ENCODE measurements at regions not wholly inside any gene's neighbourhood (a gene's known extent, or its start where the extent isn't known, plus 50 kb on each side); places are given as distances from the start of the nearest gene placed in this dataset.

DNA sequence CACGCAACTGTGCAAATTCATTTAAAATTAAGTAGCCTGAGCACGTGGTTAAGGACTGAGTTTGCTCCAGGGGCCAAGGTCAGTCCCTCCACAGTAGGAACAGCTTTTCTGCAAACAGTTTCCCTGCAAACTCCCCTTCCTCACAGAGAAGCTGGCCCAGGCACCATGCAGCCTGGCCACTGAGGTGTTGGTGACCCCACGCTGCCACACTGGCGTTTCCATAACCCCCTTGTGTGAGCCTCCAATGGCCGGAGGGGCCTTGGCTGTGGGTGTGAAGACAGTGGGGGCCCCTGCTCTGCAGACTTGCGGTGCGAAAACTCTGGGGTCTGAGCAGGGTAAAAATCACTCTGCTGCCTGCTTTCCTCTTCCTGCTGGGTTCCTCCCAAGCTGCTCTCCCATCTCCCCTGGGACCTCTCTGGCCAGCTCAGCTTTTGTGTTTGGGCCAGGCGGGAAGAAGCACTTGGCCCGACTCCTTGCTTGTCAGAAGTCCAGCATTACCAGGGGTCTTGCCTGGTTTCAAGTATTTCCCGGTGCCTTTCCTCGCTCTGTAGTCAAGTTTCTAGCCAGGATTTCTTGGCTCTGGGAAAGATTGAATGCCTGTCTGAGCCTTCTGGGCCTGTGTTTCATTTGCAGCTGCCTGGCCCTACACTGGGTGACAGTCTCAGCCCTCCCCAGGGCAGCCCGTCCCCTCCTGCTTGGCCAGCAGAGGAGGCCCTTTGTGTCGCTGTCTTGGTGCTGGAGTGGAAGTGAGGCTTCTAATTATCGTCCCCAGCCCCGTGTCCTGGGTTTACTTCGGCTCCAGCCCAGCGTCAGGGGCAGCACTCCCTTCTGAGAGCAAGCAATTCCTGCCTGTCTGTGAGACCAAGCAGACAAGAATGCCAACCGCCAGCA lies 131.4 kb upstream of the SLC1A4 start:
- no peak overlapping the region for H3K4me3 ChIP-seq (ENCODE audit: low read depth, low read length)
- DNase-seq (ENCODE audit: low read depth), result no peak
- TF ChIP-seq, protein P1, sequence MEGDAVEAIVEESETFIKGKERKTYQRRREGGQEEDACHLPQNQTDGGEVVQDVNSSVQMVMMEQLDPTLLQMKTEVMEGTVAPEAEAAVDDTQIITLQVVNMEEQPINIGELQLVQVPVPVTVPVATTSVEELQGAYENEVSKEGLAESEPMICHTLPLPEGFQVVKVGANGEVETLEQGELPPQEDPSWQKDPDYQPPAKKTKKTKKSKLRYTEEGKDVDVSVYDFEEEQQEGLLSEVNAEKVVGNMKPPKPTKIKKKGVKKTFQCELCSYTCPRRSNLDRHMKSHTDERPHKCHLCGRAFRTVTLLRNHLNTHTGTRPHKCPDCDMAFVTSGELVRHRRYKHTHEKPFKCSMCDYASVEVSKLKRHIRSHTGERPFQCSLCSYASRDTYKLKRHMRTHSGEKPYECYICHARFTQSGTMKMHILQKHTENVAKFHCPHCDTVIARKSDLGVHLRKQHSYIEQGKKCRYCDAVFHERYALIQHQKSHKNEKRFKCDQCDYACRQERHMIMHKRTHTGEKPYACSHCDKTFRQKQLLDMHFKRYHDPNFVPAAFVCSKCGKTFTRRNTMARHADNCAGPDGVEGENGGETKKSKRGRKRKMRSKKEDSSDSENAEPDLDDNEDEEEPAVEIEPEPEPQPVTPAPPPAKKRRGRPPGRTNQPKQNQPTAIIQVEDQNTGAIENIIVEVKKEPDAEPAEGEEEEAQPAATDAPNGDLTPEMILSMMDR (conservative IDR thresholded peaks at IDR 0.05; ENCODE audit: low read depth, low read length), result no peak

DNA sequence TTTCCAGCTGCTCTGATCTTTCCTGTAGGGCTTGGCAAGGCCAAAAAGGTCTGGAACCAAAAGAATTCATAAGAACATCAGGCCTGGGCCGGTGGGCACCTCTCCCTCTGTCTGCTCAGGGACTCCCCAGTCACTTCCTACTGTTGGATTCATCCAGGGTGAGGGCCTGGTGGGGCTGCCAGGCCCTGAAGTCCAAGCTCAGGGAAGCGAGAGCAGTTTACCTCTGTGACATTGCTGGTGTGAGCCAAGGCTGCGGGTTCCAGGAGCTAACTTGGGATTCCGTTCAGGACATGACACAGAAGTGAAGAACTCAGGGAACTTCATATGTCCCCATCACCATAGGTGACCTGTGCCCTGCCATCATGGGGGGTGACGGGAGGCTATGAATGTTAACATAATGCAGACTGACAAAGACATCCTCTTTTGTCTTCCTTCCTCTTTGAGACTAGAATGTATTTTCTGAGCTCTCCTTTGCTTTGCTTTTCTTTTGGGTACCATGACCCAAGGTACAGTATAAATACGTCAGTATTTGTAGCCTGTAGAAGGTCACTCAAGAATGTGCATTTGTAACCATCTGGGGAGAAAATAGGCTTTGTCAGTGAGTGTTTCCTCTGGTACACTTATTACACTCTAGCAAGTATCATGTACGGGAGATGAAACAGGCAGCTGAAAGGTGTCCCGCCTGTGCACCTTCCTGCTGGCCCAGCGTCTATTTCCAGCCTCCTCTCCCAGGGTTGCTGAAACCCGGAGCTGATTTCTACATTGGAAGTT lies 130.5 kb upstream of the SLC1A4 start:
- H3K4me3 ChIP-seq (ENCODE audit: low read depth, low read length), result peak overlapping the region; percentile 42
- TF ChIP-seq, protein P1 (conservative IDR thresholded peaks at IDR 0.05; ENCODE audit: low read depth, low read length), result no peak
- DNase-seq (ENCODE audit: low read depth), result no peak

DNA sequence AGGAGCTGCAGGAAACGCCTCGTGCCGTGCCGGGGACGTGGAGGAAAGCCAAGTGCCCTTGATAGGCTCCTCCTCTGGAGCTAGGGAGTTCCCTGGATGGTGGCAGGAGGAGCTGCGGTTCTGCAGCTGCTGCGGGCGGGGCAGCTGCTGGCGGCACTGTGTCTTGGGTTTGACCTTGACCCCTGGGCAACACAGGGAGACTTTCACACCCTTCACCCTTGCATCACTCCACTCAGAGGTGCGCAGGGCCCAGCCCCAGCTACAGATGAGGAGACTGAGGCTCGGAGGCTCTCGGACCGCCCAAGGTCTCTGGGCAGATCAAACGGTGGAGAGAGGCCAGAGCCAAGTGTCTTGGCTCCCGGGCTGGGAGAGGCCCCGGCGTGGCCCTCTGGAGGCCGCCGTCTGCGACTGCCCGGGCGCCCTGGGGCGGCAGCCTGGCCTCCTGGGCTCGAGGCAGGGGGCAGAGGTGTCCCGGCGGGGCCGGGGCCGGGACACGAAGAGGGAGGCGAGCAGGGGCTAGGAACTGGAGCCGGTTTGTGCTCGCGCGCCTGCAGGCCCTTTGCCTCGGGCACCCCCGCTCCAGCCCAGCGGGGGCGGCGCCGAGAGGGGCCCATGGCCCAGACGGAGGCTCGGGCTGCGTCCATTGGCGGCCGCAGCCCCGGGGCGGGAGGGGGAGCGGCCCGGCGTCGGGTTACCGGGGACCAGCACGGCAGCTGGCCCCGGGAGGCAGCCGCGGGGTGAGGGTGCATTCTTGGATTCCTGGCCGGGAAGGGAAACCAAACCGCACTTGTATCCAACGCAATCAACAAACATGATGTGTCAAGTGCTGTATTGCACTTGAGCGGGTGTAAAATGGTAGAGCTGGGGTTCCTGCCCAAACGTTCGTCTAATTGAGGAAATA lies 129.6 kb upstream of the SLC1A4 start:
- TF ChIP-seq, protein P1 (conservative IDR thresholded peaks at IDR 0.05; ENCODE audit: low read depth, low read length), result no peak
- peak overlapping the region; percentile 42 for H3K4me3 ChIP-seq (ENCODE audit: low read depth, low read length)
- peak; percentile 50 for DNase-seq (ENCODE audit: low read depth)

DNA sequence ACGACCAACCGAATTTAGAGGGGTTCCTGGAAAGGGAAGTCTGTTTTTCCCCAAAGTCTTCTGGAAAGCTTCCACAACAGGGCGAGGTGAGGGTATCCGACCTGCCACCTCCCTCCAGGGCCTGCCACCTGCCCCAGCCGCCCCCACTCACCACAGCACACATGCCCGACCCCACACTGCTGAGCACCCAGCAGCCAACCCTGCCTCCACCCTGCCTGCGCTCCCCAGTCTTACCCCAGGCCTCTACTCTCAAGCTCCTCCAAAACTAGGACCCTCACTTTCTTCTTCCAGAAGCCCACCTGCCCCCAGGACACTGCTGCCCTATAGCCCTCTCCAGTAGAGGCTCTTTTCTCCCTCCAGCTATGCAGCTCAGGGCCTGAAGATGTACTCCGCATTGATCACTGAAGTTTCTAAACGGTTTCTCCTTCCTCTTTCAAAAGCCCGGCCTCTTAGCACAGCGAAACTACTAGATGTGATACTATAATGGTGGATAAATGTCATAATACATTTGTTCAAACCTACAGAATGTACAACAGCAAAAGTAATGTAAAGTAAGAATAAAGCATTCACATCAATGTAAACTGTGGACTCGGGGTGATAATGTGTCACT lies 128.8 kb upstream of the SLC1A4 start:
- H3K4me3 ChIP-seq (ENCODE audit: low read depth, low read length), result no peak overlapping the region
- no peak for DNase-seq (ENCODE audit: low read depth)
- TF ChIP-seq, protein P1 (conservative IDR thresholded peaks at IDR 0.05; ENCODE audit: low read depth, low read length), result no peak

DNA sequence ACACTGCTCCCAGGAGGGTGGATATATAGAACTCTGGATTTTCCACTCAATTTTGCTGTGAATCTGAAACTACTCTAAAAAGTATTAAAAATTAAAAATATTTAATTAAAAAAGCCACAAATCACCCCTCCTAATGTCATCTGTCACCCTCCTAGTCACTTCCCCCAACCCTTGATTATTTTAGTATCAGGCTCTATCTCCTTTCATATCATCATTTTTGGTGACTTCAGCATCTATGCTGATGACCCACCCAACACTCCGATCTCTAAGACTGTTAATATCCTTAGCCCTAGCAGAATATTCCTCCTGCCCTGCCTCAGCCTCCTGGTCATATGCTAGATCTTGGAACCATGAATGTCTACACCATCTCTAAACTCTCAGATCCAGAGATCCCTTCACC lies 128.3 kb upstream of the SLC1A4 start:
- H3K4me3 ChIP-seq (ENCODE audit: low read depth, low read length), result no peak overlapping the region
- no peak for DNase-seq (ENCODE audit: low read depth)
- TF ChIP-seq, protein P1 (conservative IDR thresholded peaks at IDR 0.05; ENCODE audit: low read depth, low read length), result no peak

All from epithelial cell of proximal tubule (primary cell).